Memory B cell (primary cell): ENCODE measurements at regions not wholly inside any gene's neighbourhood (a gene's known extent, or its start where the extent isn't known, plus 50 kb on each side); places are given as distances from the start of the nearest gene placed in this dataset.
"Not testable (repeated sequence)": the region's sequence is repeated elsewhere in the genome, so short reads cannot be mapped to it uniquely, and the experiment has no call there.

Experiments used
- ATAC-seq: fragments of 150-1000 bp; cut with Tn5 transposase; 2 replicates; pipeline ENCODE4 v1.10.0; 2021; ENCODE audit warnings: low read depth, mild to moderate bottlenecking, moderate library complexity
- DNase-seq, 2 donors: peaks; one replicate each; pipeline ENCODE4 v3.0.0; 2022; ENCODE audit warnings: low spot score in 2 of 2
- H3K27ac Mint-ChIP-seq: one replicate; pipeline ENCODE4 v1.8.0; 2022; ENCODE audit warnings: mild to moderate bottlenecking, moderate library complexity, mixed read lengths
- H3K27me3 Mint-ChIP-seq: one replicate; pipeline ENCODE4 v1.8.0; 2022; ENCODE audit warnings: mixed read lengths
- H3K36me3 Mint-ChIP-seq: one replicate; pipeline ENCODE4 v1.8.0; 2022; ENCODE audit warnings: mild to moderate bottlenecking, mixed read lengths
- H3K4me1 Mint-ChIP-seq: one replicate; pipeline ENCODE4 v1.8.0; 2022; ENCODE audit warnings: mixed read lengths
- H3K4me3 Mint-ChIP-seq: one replicate; pipeline ENCODE4 v1.8.0; 2022; ENCODE audit warnings: mild to moderate bottlenecking, moderate library complexity, mixed read lengths
- H3K9me3 Mint-ChIP-seq: one replicate; pipeline ENCODE4 v1.8.0; 2022; ENCODE audit warnings: mixed read lengths

DNA sequence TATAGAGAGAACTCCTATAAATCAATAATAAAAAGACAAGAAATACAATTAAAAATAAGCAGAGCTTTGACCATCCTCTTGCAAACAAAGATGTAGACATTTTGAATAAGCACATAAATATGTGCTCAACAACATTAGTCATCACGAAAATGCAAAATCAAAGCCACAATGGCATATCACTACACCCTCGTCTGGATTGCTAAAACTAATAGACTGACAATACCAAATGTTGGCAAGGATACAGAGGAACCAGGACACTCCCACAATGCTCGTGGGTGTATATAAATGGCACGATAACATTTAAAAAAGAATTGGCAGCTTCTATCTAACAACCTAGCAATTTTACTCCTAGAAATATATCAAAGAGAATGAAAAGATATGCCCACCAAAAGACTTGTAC lies 530.8 kb downstream of the HAPSTR1 start:
- ATAC-seq = no peak
- Mint-ChIP-seq H3K27ac (no peak overlapping the region), H3K9me3 (peaks cover 6% of the 10 kb centered on the region), H3K36me3 (no peaks in the 10 kb centered on the region), H3K4me3 (no peak overlapping the region), H3K27me3 (no peaks in the 10 kb centered on the region), H3K4me1 (no peaks in the 10 kb centered on the region)
- DNase-seq = no peak

DNA sequence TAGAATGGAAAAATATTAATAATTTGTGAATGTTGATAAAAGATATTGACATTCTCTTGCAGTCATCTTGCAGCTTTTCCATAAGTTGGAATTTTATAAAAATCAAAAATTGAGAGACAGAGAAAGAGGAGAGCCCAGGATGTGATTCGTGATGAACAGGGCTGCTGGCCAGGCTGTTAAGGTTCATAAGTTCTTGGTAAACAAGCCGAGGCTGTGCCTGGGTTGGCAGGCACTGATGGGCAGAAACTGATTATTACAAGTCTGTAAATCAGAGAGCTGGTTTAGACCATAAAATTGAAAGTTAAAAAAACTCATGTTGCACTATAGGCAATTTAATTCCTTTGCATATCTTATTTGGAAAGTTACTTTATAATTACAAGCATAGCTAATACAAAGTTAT lies 533.7 kb downstream of the HAPSTR1 start:
- H3K27ac Mint-ChIP-seq = no peak overlapping the region
- DNase-seq = no peak
- no peaks in the 10 kb centered on the region for H3K4me1 Mint-ChIP-seq
- no peak overlapping the region for H3K4me3 Mint-ChIP-seq
- H3K9me3 Mint-ChIP-seq = peaks cover 2% of the 10 kb centered on the region
- H3K27me3 Mint-ChIP-seq = no peaks in the 10 kb centered on the region
- no peak for ATAC-seq
- no peaks in the 10 kb centered on the region for H3K36me3 Mint-ChIP-seq

DNA sequence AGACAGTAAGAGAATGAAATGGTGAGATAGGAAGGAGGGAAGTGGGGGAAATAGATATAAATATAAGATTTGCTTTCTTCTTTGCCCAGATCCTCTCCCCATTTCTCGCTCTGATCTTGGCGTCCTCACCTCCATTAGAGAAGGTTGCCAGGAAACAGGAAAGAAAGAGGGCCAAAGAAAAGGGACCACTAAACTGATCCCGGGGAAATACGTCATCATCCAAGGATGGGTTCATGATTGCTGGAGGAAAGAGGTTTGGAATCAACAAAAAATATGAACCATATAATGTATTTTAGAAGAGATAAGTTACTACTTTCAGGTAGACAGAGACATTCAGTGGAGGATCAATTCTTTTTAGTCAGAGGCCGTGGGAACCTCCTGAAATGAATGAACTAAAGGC lies 536.0 kb downstream of the HAPSTR1 start:
- DNase-seq (no peak), ATAC-seq (no peak)
- no peaks in the 10 kb centered on the region for H3K36me3 Mint-ChIP-seq
- H3K27me3 Mint-ChIP-seq = no peaks in the 10 kb centered on the region
- no peaks in the 10 kb centered on the region for H3K4me1 Mint-ChIP-seq
- H3K4me3 Mint-ChIP-seq = no peak overlapping the region
- H3K9me3 Mint-ChIP-seq = peaks cover 4% of the 10 kb centered on the region
- H3K27ac Mint-ChIP-seq = no peak overlapping the region

DNA sequence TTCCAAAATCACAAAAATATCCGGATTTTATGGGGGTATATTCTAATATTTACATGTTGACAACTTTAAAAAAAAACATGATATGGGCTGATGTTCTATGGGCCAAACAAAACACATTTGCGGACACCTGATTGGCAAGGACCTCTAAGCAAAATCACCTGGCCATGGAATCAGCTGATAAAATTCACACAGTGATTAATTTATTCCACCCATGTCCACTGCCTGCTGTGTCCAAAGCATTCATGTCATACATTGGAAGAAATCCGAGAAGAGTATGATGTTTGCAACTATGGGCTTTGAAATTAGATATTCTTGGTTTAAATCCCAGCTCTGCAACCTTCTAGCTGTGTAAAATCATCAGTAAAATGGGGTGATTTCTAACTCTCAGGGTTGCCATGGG lies 538.7 kb downstream of the HAPSTR1 start:
- Mint-ChIP-seq H3K36me3 (no peaks in the 10 kb centered on the region), H3K27me3 (no peaks in the 10 kb centered on the region), H3K9me3 (peaks cover 4% of the 10 kb centered on the region), H3K27ac (no peak overlapping the region), H3K4me3 (no peak overlapping the region), H3K4me1 (no peaks in the 10 kb centered on the region)
- ATAC-seq (no peak), DNase-seq (no peak)

DNA sequence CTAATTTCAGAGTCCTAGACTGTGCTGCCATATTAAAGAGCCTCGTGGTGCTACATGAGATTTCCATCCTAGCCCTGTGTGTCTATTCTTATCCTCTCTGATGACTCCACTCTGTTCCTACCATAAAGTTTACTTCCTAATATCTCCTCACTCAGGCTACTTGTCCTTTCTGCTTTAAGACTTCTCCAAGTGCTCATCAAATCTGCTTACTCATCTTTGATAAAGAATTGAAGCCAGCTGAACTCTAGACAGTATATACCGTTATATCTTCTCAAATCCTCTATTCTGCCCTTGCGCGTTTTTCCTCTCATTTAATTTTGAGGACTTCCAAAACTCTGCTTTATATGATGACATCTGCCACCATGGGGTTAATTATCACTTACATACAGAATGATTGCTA lies 539.5 kb downstream of the HAPSTR1 start:
- Mint-ChIP-seq H3K27ac (no peak overlapping the region), H3K4me1 (no peaks in the 10 kb centered on the region), H3K27me3 (no peaks in the 10 kb centered on the region), H3K36me3 (no peaks in the 10 kb centered on the region), H3K9me3 (peaks cover 4% of the 10 kb centered on the region), H3K4me3 (no peak overlapping the region)
- ATAC-seq (no peak), DNase-seq (no peak)

DNA sequence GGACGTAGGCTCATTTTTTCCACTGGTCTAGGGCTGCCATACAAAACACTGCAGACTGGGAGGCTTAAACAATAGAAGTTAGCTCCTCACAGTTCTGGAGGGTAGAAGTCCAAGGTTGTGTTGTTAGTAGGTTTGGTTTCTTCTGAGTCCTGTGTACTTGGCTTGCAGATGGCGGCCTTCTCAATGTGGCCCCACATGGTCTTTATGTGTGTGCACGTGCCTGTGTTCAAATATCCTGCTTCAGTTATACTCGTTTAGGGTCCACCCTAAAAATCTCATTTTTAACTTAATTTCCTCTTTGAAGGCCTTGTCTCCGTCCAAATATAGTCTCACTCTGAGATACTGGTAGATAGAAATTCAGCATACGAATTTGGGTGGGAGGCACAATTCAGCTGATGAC lies 542.4 kb downstream of the HAPSTR1 start:
- H3K36me3 Mint-ChIP-seq = no peaks in the 10 kb centered on the region
- no peak for ATAC-seq

DNA sequence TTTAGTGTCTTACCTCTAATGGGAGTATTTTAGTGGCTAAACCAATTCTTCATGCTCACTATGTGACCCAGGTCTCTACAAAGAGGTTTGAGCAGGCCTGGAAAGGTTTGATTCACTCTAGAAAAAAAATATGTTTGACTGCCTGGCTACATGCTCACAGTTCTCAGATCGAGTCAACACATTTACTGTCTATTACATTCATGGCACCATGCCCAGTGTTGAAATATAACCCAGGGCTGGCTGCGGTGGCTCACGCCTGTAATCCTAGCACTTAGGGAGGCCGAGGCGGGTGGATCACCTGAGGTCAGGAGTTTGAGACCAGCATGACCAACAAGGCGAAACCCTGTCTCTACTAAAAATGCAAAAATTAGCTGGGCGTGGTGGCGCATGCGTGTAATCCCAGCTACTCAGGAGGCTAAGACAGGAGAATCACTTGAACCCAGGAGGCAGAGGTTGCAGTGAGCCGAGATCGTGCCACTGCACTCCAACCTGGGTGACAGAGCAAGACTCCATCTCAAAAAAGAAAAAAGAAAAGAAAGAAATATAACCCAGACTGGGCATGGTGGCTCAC lies 543.8 kb downstream of the HAPSTR1 start:
- not testable (repeated sequence) for DNase-seq, H3K27ac Mint-ChIP-seq, H3K4me1 Mint-ChIP-seq, H3K27me3 Mint-ChIP-seq, H3K9me3 Mint-ChIP-seq, H3K36me3 Mint-ChIP-seq, H3K4me3 Mint-ChIP-seq, ATAC-seq

More for the DNA sequence above, 542.4 kb downstream of the HAPSTR1 start:
- Mint-ChIP-seq H3K27ac (no peak overlapping the region), H3K9me3 (peaks cover 4% of the 10 kb centered on the region), H3K27me3 (no peaks in the 10 kb centered on the region), H3K4me1 (no peaks in the 10 kb centered on the region), H3K4me3 (no peak overlapping the region)
- DNase-seq = no peak

DNA sequence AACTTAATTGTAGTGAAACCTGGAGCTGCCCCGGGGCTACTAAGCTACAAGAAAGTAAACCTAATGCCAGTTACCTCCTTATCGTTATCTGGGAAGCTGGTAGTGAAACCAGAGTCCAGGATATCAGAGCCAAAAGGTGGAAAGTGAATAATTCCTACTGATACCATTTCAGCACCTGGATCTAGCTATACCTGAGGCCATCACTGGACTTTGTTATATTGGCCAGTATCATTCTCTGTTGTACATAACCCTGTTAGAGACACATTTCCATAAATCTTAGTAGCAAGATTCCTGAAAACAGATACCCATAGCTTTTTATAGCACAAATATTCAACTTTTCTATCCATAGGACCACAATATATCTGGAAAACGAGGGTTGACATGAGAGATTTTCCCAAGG lies 538.0 kb downstream of the GRIN2A start:
- ATAC-seq (no peak), DNase-seq (no peak)
- Mint-ChIP-seq H3K9me3 (peaks cover 2% of the 10 kb centered on the region), H3K4me1 (no peaks in the 10 kb centered on the region), H3K27me3 (peaks cover 7% of the 10 kb centered on the region), H3K27ac (no peak overlapping the region), H3K36me3 (no peaks in the 10 kb centered on the region), H3K4me3 (no peak overlapping the region)

DNA sequence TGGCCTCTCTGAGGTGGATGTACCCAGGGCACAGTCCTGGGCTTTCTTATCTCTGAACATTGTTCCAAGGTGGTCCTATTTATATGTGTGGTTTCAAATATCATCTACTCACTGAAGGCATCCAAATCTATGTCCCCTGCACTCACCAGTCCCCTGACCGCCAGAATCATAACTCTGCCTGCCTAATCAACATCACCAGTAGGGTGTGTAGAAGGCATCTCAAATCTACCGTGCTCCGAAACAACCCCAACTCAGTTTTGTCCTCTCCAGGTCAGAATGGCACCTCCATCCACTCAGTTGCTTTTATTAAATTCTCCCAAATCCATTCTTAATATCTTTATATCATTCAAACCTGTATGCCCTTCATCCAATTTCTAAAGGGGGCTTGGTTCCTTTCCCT lies 536.3 kb downstream of the GRIN2A start:
- H3K36me3 Mint-ChIP-seq = no peaks in the 10 kb centered on the region
- H3K27ac Mint-ChIP-seq = no peak overlapping the region
- no peak for ATAC-seq

DNA sequence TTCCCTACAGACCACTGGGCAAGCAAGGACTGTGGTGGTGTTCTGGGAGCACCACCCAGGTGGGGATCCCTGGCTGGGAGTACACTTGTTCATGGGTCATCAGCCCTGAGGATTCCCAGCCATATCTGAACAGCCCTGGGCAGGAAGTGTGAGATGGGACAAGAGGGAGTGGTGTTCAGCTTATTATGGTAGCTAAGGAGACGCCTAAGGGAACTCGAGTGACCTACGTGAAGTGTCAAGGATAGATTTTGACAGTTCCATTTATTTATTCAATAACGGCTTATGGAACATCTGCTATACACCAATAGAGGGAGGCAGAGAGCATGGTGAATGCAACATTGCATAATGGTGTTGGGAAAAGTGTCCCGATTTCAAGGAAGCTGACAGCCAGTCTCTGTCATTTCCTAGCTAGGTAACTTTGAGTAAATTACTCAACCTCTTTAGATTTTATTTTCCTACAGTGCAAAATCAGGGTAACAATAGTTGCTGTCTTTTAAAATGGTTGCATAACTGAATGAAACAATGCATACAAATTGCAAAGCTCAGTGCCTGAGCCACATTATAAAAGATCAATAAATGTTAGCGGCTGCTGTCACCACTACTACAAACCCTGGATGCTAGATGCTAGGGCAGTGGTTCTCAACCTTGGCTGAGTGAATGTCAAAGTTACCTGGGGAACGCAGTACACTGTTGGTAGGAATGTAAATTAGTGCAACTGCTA lies 534.1 kb downstream of the GRIN2A start:
- no peak for ATAC-seq
- Mint-ChIP-seq H3K27ac (no peak overlapping the region), H3K9me3 (peaks cover 2% of the 10 kb centered on the region), H3K27me3 (peaks cover 6% of the 10 kb centered on the region), H3K4me3 (no peak overlapping the region), H3K36me3 (no peaks in the 10 kb centered on the region), H3K4me1 (no peaks in the 10 kb centered on the region)
- no peak for DNase-seq

More for the DNA sequence above, 536.3 kb downstream of the GRIN2A start:
- Mint-ChIP-seq H3K9me3 (no peaks in the 10 kb centered on the region), H3K4me1 (no peaks in the 10 kb centered on the region), H3K27me3 (peaks cover 7% of the 10 kb centered on the region), H3K4me3 (no peak overlapping the region)
- no peak for DNase-seq

DNA sequence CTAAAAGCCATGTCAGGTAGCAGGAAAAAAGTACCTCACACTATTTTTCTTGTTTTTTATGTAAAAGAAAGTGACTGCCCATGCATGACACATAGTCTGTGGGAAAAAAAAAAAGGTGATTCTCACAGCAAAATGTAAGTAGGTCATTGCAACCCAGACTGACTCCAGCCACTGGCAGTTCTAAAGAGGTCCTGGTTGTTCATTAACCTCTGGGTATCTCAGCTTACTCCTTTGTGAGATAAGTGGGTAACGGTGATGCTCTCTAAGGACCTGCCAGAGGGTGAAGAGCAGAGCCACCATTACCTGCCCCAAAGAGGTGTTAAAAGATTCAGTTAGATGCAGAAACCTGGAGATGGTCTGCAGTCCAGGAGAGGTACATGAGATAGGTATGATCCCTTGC lies 531.9 kb downstream of the GRIN2A start:
- no peak for ATAC-seq
- Mint-ChIP-seq H3K27ac (no peak overlapping the region), H3K4me3 (no peak overlapping the region), H3K36me3 (no peaks in the 10 kb centered on the region), H3K27me3 (peaks cover 4% of the 10 kb centered on the region), H3K9me3 (peaks cover 2% of the 10 kb centered on the region), H3K4me1 (no peaks in the 10 kb centered on the region)
- no peak for DNase-seq

DNA sequence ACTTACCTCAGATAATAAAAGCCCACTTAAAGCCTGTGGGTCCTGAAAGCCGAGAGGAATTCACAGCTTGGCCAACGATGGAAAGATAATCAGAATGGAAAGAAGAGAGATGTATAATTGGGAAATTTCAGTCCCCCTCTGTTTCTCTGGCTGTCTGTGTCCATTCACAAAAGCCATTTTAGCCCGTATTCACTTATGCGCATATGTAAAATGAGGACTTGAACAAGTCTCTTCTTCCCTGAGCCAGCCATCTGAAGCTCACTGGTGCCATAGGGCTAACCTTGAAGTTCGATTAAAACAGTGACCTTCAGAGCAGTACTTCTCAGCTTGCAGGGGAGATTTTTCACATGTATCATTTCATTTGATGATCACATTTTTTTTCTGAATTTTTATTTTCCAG lies 527.2 kb downstream of the GRIN2A start:
- H3K36me3 Mint-ChIP-seq = no peaks in the 10 kb centered on the region
- ATAC-seq (no peak), DNase-seq (no peak)
- no peaks in the 10 kb centered on the region for H3K4me1 Mint-ChIP-seq
- peaks cover 3% of the 10 kb centered on the region for H3K9me3 Mint-ChIP-seq
- no peak overlapping the region for H3K4me3 Mint-ChIP-seq
- H3K27me3 Mint-ChIP-seq = peaks cover 6% of the 10 kb centered on the region
- H3K27ac Mint-ChIP-seq = no peak overlapping the region

DNA sequence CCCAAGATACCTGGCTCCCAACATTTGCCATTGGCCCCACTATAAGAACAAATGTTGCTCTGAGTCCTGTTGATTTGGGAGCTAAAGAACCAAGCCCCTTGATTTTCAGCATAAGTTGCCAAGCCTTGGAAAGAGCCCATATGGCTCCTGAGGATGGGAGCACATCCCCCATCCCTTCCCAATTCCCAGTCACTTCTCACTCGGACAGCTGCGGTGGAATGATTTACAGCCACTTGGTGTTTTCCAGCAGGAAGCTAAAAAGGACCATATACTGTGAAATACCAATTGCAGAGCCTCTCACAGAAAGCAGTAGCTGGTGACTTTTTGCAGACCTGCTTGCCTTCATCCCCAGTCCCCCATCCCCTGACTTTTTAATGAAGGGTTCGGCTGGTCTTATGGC lies 524.6 kb downstream of the GRIN2A start:
- no peak overlapping the region for H3K27ac Mint-ChIP-seq
- no peaks in the 10 kb centered on the region for H3K36me3 Mint-ChIP-seq
- DNase-seq = no peak
- no peak for ATAC-seq
- peaks cover 3% of the 10 kb centered on the region for H3K9me3 Mint-ChIP-seq
- no peaks in the 10 kb centered on the region for H3K4me1 Mint-ChIP-seq
- H3K27me3 Mint-ChIP-seq = peaks cover 6% of the 10 kb centered on the region
- no peak overlapping the region for H3K4me3 Mint-ChIP-seq

DNA sequence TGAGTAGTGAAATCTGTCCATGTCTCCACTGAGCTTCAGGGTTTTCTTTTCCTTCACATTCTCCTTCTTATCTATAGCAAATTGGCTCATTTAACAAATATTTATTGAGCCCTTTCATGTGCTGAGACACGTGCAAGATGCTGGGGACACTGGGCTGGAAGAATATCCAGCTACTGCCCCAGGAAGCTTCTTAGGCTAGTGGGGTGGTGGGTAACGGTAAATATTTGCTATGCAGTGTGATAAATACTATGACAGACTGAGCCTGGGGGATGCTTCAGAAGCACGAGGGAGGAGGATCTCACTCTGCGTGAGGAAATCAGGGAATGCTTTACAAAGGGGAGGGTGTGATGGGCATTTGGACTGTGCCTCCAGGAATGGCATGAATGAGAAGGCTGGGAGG lies 524.1 kb downstream of the GRIN2A start:
- DNase-seq = no peak
- Mint-ChIP-seq H3K4me3 (no peak overlapping the region), H3K36me3 (no peaks in the 10 kb centered on the region), H3K27ac (no peak overlapping the region), H3K9me3 (peaks cover 3% of the 10 kb centered on the region), H3K4me1 (no peaks in the 10 kb centered on the region), H3K27me3 (peaks cover 6% of the 10 kb centered on the region)
- no peak for ATAC-seq

DNA sequence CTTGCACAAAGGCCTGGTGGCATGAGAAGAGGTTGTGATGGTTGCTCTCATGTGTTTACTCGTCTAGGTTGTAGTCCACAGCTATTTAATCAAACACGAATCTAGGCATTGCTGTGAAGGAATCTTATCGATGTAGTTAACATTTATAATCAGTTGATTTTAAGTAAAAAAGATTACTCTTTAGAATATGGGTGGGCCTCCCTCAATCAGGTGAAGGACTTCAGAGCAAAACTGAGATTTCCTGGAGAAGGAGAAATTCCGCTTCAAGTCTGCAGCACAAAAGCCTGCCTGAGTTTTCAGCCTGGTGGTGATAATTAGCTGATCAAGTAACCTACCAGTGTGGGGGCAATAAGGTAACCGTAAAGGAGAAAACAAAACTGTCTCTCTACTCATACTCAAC lies 523.6 kb downstream of the GRIN2A start:
- Mint-ChIP-seq H3K9me3 (peaks cover 3% of the 10 kb centered on the region), H3K27ac (no peak overlapping the region)

More for the DNA sequence above, 523.6 kb downstream of the GRIN2A start:
- Mint-ChIP-seq H3K36me3 (no peaks in the 10 kb centered on the region), H3K4me1 (no peaks in the 10 kb centered on the region), H3K4me3 (no peak overlapping the region), H3K27me3 (peaks cover 6% of the 10 kb centered on the region)
- ATAC-seq (no peak), DNase-seq (no peak)
